GM12892 (cell line): ENCODE measurements at regions not wholly inside any gene's neighbourhood (a gene's known extent, or its start where the extent isn't known, plus 50 kb on each side); places are given as distances from the start of the nearest gene placed in this dataset.

Experiments used
- DNase-seq: peaks from one replicate; pipeline ENCODE4 v3.0.0; 2011; ENCODE audit not compliant: insufficient read length
- FAIRE-seq: peaks from 2 replicates; lab custom pipeline; 2011; peaks lifted over from hg19 to GRCh38; lab: Jason Lieb, UNC
- POLR2A ChIP-seq: IDR thresholded peaks from 2 replicates; pipeline ENCODE4 v1.6.1; 2011; ENCODE audit warnings: low read depth, low read length, control low read depth
- POLR2AphosphoS5 ChIP-seq: IDR thresholded peaks from 2 replicates; pipeline ENCODE4 v1.6.1; 2011; ENCODE audit warnings: low read depth, low read length, control low read depth
- TAF1 ChIP-seq: IDR thresholded peaks from 2 replicates; pipeline ENCODE4 v1.6.1; 2011; ENCODE audit warnings: low read depth, mild to moderate bottlenecking, control low read depth, low read length, borderline replicate concordance

- no peak for FAIRE-seq
- DNase-seq, result no peak
- TF ChIP-seq TAF1, result no peak
- TF ChIP-seq POLR2AphosphoS5, result no peak
- TF ChIP-seq POLR2A, result no peak
Measured at GRCh38 chr16:80345701-80346100, 195.1 kb upstream of the DYNLRB2 start.

- TF ChIP-seq POLR2AphosphoS5 (no peak), TAF1 (no peak)
- FAIRE-seq, result no peak
Measured at GRCh38 chr16:80344570-80344969, 196.2 kb upstream of the DYNLRB2 start.

GRCh38 chr16:80341263-80341662 is 199.5 kb upstream of the DYNLRB2 start:
- DNase-seq (no peak), FAIRE-seq (no peak)
- TF ChIP-seq TAF1 (no peak), POLR2AphosphoS5 (no peak), POLR2A (no peak)

More at GRCh38 chr16:80344570-80344969, 196.2 kb upstream of the DYNLRB2 start:
- DNase-seq, result no peak

GRCh38 chr16:80337786-80338185 is 203.0 kb upstream of the DYNLRB2 start:
- DNase-seq (no peak), FAIRE-seq (no peak)
- TF ChIP-seq POLR2AphosphoS5 (no peak), POLR2A (no peak), TAF1 (no peak)

GRCh38 chr16:80330803-80331202 is 210.0 kb upstream of the DYNLRB2 start:
- DNase-seq, result no peak
- no peak for TF ChIP-seq POLR2AphosphoS5
- TF ChIP-seq TAF1, result no peak
- no peak for TF ChIP-seq POLR2A
- no peak for FAIRE-seq

- DNase-seq (no peak), FAIRE-seq (no peak)
- TF ChIP-seq POLR2AphosphoS5, result no peak
- no peak for TF ChIP-seq POLR2A
- no peak for TF ChIP-seq TAF1
Measured at GRCh38 chr16:80330150-80330549, 210.6 kb upstream of the DYNLRB2 start.

- TF ChIP-seq POLR2A (no peak), POLR2AphosphoS5 (no peak), TAF1 (no peak)
- no peak for FAIRE-seq
- no peak for DNase-seq
Measured at GRCh38 chr16:80327740-80328139, 213.1 kb upstream of the DYNLRB2 start.

- no peak for FAIRE-seq
- no peak for DNase-seq
- TF ChIP-seq TAF1 (no peak), POLR2A (no peak), POLR2AphosphoS5 (no peak)
Measured at GRCh38 chr16:80324371-80324770, 216.4 kb upstream of the DYNLRB2 start.

GRCh38 chr16:80323808-80324195 is 217.0 kb upstream of the DYNLRB2 start:
- FAIRE-seq (no peak), DNase-seq (no peak)
- TF ChIP-seq TAF1 (no peak), POLR2AphosphoS5 (no peak), POLR2A (no peak)

- FAIRE-seq, result no peak
- TF ChIP-seq POLR2A (no peak), POLR2AphosphoS5 (no peak), TAF1 (no peak)
- no peak for DNase-seq
Measured at GRCh38 chr16:80323187-80323807, 217.5 kb upstream of the DYNLRB2 start.

- DNase-seq (no peak), FAIRE-seq (no peak)
Measured at GRCh38 chr16:80319181-80319580, 221.6 kb upstream of the DYNLRB2 start.

GRCh38 chr16:80318107-80318506 is 222.7 kb upstream of the DYNLRB2 start:
- DNase-seq, result no peak
- no peak for FAIRE-seq
- TF ChIP-seq TAF1, result no peak
- TF ChIP-seq POLR2AphosphoS5, result no peak
- TF ChIP-seq POLR2A, result no peak

More at GRCh38 chr16:80319181-80319580, 221.6 kb upstream of the DYNLRB2 start:
- TF ChIP-seq TAF1, result no peak
- no peak for TF ChIP-seq POLR2AphosphoS5
- no peak for TF ChIP-seq POLR2A

- no peak for TF ChIP-seq TAF1
- TF ChIP-seq POLR2A, result no peak
- no peak for TF ChIP-seq POLR2AphosphoS5
- no peak for DNase-seq
- no peak for FAIRE-seq
Measured at GRCh38 chr16:80317599-80318037, 223.2 kb upstream of the DYNLRB2 start.
